HAP-1 (cell line): ENCODE measurements at regions not wholly inside any gene's neighbourhood (a gene's known extent, or its start where the extent isn't known, plus 50 kb on each side); places are given as distances from the start of the nearest gene placed in this dataset.

Experiments used
- DNase-seq, 2 experiments: peaks; one replicate each; pipeline ENCODE4 v3.0.0-alpha.2; 2016 to 2020; ENCODE audit warnings: low spot score in 2 of 2
- H3K27me3 ChIP-seq: fragments of 250-450 bp; sonication (Bioruptor Pico); 2 replicates; pipeline ENCODE4 v1.5.1; 2020; ENCODE audit warnings: low read depth, mild to moderate bottlenecking, moderate library complexity
- H3K36me3 ChIP-seq: fragments of 250-450 bp; sonication (Bioruptor Pico); replicated peaks from 2 replicates; pipeline ENCODE4 v1.5.1; 2020; ENCODE audit warnings: mild to moderate bottlenecking
- H3K4me1 ChIP-seq: fragments of 250-450 bp; sonication (Bioruptor Pico); 2 replicates; pipeline ENCODE4 v1.5.1; 2020; ENCODE audit warnings: mild to moderate bottlenecking
- H3K4me3 ChIP-seq: fragments of 250-450 bp; sonication (Bioruptor Pico); 2 replicates; pipeline ENCODE4 v1.5.1; 2020; ENCODE audit warnings: mild to moderate bottlenecking, moderate library complexity
- H3K9me3 ChIP-seq: fragments of 250-450 bp; sonication (Bioruptor Pico); 2 replicates; pipeline ENCODE4 v1.5.1; 2020; ENCODE audit warnings: mild to moderate bottlenecking, moderate library complexity
- in situ Hi-C: fragments of 300-500 bp; cut with MboI; formaldehyde crosslinking; loops from 3 replicates; pipeline ENCODE4 v1.14.3; 2020; ENCODE audit warnings: low sequenced_read_pairs, inconsistent platforms, mixed read lengths

GRCh38 chr14:100663761-100664052, 63.0 kb upstream of the DLK1 start:
- in situ Hi-C loops: loop anchor here (10.0 to 25.0 kb wide), 2 partner anchors 571 to 974 kb away; no protein-coding TSS in a partner anchor
- no peaks in the 10 kb centered on the region for H3K9me3 ChIP-seq
- no peak overlapping the region for H3K4me3 ChIP-seq
- no peaks in the 10 kb centered on the region for H3K27me3 ChIP-seq
- no peaks in the 10 kb centered on the region for H3K36me3 ChIP-seq
- H3K4me1 ChIP-seq: no peaks in the 10 kb centered on the region
- no peak for DNase-seq

- Histone ChIP-seq H3K36me3 (no peaks in the 10 kb centered on the region), H3K27me3 (no peaks in the 10 kb centered on the region), H3K9me3 (no peaks in the 10 kb centered on the region), H3K4me3 (no peak overlapping the region), H3K4me1 (no peaks in the 10 kb centered on the region)
- in situ Hi-C loops: loop anchor here (10.0 to 25.0 kb wide), 2 partner anchors 571 to 973 kb away; no protein-coding TSS in a partner anchor
- no peak for DNase-seq
Measured at GRCh38 chr14:100664231-100664630, 62.5 kb upstream of the DLK1 start.

GRCh38 chr14:100664841-100665510, 61.7 kb upstream of the DLK1 start:
- no peak for DNase-seq
- Histone ChIP-seq H3K36me3 (no peaks in the 10 kb centered on the region), H3K27me3 (no peaks in the 10 kb centered on the region), H3K9me3 (no peaks in the 10 kb centered on the region), H3K4me1 (no peaks in the 10 kb centered on the region), H3K4me3 (no peak overlapping the region)
- in situ Hi-C loops: loop anchor here (5.0 to 25.0 kb wide), 3 partner anchors 232 to 972 kb away; no protein-coding TSS in a partner anchor

- Histone ChIP-seq H3K4me1 (no peaks in the 10 kb centered on the region), H3K27me3 (no peaks in the 10 kb centered on the region), H3K4me3 (no peak overlapping the region), H3K9me3 (no peaks in the 10 kb centered on the region), H3K36me3 (no peaks in the 10 kb centered on the region)
- in situ Hi-C loops: loop anchor here (5.0 to 25.0 kb wide), 3 partner anchors 232 to 972 kb away; no protein-coding TSS in a partner anchor
- DNase-seq: no peak
Measured at GRCh38 chr14:100665511-100666032, 61.1 kb upstream of the DLK1 start.

- H3K27me3 ChIP-seq: no peaks in the 10 kb centered on the region
- H3K4me3 ChIP-seq: no peak overlapping the region
- no peaks in the 10 kb centered on the region for H3K36me3 ChIP-seq
- in situ Hi-C loops: loop anchor here (5.0 to 25.0 kb wide), 3 partner anchors 231 to 971 kb away; no protein-coding TSS in a partner anchor
- no peak for DNase-seq
- no peaks in the 10 kb centered on the region for H3K9me3 ChIP-seq
- no peaks in the 10 kb centered on the region for H3K4me1 ChIP-seq
Measured at GRCh38 chr14:100666403-100666802, 60.3 kb upstream of the DLK1 start.

GRCh38 chr14:100666851-100667250, 59.8 kb upstream of the DLK1 start:
- H3K9me3 ChIP-seq: no peaks in the 10 kb centered on the region
- H3K4me3 ChIP-seq: no peak overlapping the region
- H3K4me1 ChIP-seq: no peaks in the 10 kb centered on the region
- no peaks in the 10 kb centered on the region for H3K27me3 ChIP-seq
- no peak for DNase-seq
- in situ Hi-C loops: loop anchor here (5.0 to 25.0 kb wide), 3 partner anchors 230 to 970 kb away; no protein-coding TSS in a partner anchor
- H3K36me3 ChIP-seq: no peaks in the 10 kb centered on the region

- in situ Hi-C loops: loop anchor here (5.0 to 25.0 kb wide), 3 partner anchors 230 to 970 kb away; no protein-coding TSS in a partner anchor
- Histone ChIP-seq H3K4me3 (no peak overlapping the region), H3K9me3 (no peaks in the 10 kb centered on the region), H3K27me3 (no peaks in the 10 kb centered on the region), H3K4me1 (no peaks in the 10 kb centered on the region), H3K36me3 (no peaks in the 10 kb centered on the region)
- DNase-seq: no peak
Measured at GRCh38 chr14:100667656-100668055, 59.0 kb upstream of the DLK1 start.

GRCh38 chr14:100668352-100668751, 58.3 kb upstream of the DLK1 start:
- no peaks in the 10 kb centered on the region for H3K27me3 ChIP-seq
- H3K36me3 ChIP-seq: no peaks in the 10 kb centered on the region
- H3K4me3 ChIP-seq: no peak overlapping the region
- no peaks in the 10 kb centered on the region for H3K9me3 ChIP-seq
- H3K4me1 ChIP-seq: no peaks in the 10 kb centered on the region
- in situ Hi-C loops: loop anchor here (5.0 to 25.0 kb wide), 3 partner anchors 229 to 969 kb away; no protein-coding TSS in a partner anchor
- no peak for DNase-seq

GRCh38 chr14:100669011-100669412, 57.7 kb upstream of the DLK1 start:
- no peaks in the 10 kb centered on the region for H3K9me3 ChIP-seq
- no peaks in the 10 kb centered on the region for H3K4me1 ChIP-seq
- no peaks in the 10 kb centered on the region for H3K27me3 ChIP-seq
- H3K4me3 ChIP-seq: no peak overlapping the region
- in situ Hi-C loops: loop anchor here (5.0 to 25.0 kb wide), 3 partner anchors 228 to 968 kb away; no protein-coding TSS in a partner anchor
- DNase-seq: no peak
- no peaks in the 10 kb centered on the region for H3K36me3 ChIP-seq

- no peaks in the 10 kb centered on the region for H3K9me3 ChIP-seq
- no peaks in the 10 kb centered on the region for H3K36me3 ChIP-seq
- no peak overlapping the region for H3K4me3 ChIP-seq
- no peaks in the 10 kb centered on the region for H3K27me3 ChIP-seq
- in situ Hi-C loops: loop anchor here (5.0 to 25.0 kb wide), 3 partner anchors 228 to 968 kb away; no protein-coding TSS in a partner anchor
- no peak for DNase-seq
- no peaks in the 10 kb centered on the region for H3K4me1 ChIP-seq
Measured at GRCh38 chr14:100669468-100669867, 57.2 kb upstream of the DLK1 start.

GRCh38 chr14:100670017-100670752, 56.5 kb upstream of the DLK1 start:
- Histone ChIP-seq H3K9me3 (no peaks in the 10 kb centered on the region), H3K27me3 (no peaks in the 10 kb centered on the region), H3K4me1 (no peaks in the 10 kb centered on the region), H3K4me3 (no peak overlapping the region), H3K36me3 (no peaks in the 10 kb centered on the region)
- in situ Hi-C loops: loop anchor here (25.0 kb wide), 1 partner anchor 967 kb away; no protein-coding TSS in a partner anchor
- no peak for DNase-seq

GRCh38 chr14:100670753-100671049, 56.0 kb upstream of the DLK1 start:
- Histone ChIP-seq H3K9me3 (no peaks in the 10 kb centered on the region), H3K4me3 (no peak overlapping the region), H3K4me1 (no peaks in the 10 kb centered on the region), H3K36me3 (no peaks in the 10 kb centered on the region), H3K27me3 (no peaks in the 10 kb centered on the region)
- DNase-seq: no peak
- in situ Hi-C loops: loop anchor here (25.0 kb wide), 1 partner anchor 967 kb away; no protein-coding TSS in a partner anchor

GRCh38 chr14:100671386-100671901, 55.2 kb upstream of the DLK1 start:
- no peak for DNase-seq
- H3K4me1 ChIP-seq: no peaks in the 10 kb centered on the region
- H3K9me3 ChIP-seq: no peaks in the 10 kb centered on the region
- H3K4me3 ChIP-seq: no peak overlapping the region
- in situ Hi-C loops: loop anchor here (25.0 kb wide), 1 partner anchor 966 kb away; no protein-coding TSS in a partner anchor
- H3K27me3 ChIP-seq: no peaks in the 10 kb centered on the region
- H3K36me3 ChIP-seq: no peaks in the 10 kb centered on the region
